GM23248 (cell line): ENCODE measurements at regions not wholly inside any gene's neighbourhood (a gene's known extent, or its start where the extent isn't known, plus 50 kb on each side); places are given as distances from the start of the nearest gene placed in this dataset.

ENCODE experiments used
- EZH2 ChIP-seq: fragments of 200-600 bp; sonication (generic); IDR thresholded peaks from 2 replicates; pipeline ENCODE4 v1.6.1; 2018; ENCODE audit warnings: antibody characterized with exemption, mild to moderate bottlenecking; ENCODE audit not compliant: insufficient read depth, poor library complexity, severe bottlenecking
- EZH2phosphoT487 ChIP-seq: fragments of 200-600 bp; sonication (generic); IDR thresholded peaks from 2 replicates; pipeline ENCODE4 v1.6.1; 2018; ENCODE audit warnings: antibody characterized with exemption, moderate library complexity, mild to moderate bottlenecking, low read depth; ENCODE audit not compliant: insufficient read depth

- no peak for TF ChIP-seq EZH2
- no peak for TF ChIP-seq EZH2phosphoT487
Observed at GRCh38 chr1:8251635-8252034, 66.3 kb upstream of the SLC45A1 start.
